ENCODE measurements at regions not wholly inside any gene's neighbourhood (a gene's known extent, or its start where the extent isn't known, plus 50 kb on each side); places are given as distances from the start of the nearest gene placed in this dataset.
A peak's percentile ranks its signal among the peaks of the same experiment; 100 is the strongest.
"Not testable (repeated sequence)": the region's sequence is repeated elsewhere in the genome, so short reads cannot be mapped to it uniquely, and the experiment has no call there.

GRCh38 chr16:26909623-26910022 is 157.1 kb upstream of the C16orf82 start:
- DNase-seq: no peak

DNA sequence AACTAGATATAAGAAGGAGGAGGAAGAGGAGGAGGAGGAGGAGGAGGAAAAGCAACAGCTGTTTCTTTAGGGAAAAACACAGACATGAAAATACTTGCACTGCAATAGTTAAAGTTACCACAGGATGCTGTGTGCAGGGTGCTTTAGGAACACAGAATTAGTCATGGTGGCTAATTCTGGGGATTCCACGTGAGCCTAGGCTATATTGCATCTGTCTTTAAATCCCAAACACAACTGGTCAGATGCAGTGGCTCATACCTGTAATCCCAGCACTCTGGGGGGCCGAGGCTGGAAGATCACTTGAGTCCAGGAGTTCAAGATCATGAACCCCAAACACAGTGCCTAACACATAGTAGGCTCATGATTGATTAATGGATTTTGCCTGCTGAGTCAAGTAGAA is 155.3 kb upstream of the C16orf82 start:
- DNase-seq: no peak

- no peak for DNase-seq
Observed at GRCh38 chr16:26913851-26914250, 152.9 kb upstream of the C16orf82 start.

DNA sequence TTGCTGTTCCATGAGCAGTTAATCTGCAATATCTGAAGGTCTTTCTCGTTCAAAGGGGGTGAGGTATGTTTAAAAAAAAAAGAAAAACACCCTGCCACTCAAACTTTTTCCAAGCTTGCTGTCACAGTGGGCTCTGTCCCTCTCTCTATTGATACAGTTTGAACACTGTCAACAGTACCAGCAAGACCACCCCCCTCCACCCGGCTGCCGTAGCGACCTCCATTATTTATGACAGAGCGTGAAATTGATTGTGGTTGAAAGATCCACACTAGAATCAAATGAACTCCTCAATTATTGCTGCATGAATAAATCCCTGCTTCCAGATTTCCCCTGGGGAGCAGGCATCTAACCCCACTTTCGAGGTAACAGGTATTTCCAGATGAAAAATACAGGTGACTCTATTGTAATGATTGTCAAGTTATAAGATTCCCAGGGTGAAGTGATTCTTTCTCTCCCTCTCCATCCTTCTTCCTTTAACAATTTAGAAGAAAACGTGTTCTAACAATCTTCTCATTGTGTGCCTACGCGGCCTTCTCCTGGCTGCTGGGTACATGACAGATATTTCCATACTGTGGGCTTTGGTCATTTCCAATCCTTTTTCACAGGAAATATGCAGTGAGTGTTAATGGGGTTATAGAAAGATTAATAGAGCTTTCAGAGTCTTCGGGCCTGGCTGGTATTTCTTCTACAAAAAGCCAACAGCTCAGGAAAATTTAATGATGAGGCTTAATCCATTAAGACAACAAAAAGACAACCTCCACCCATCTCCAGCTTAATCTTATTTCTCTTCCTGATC is 135.7 kb upstream of the C16orf82 start:
- no peak for DNase-seq

GRCh38 chr16:26950636-26951035 is 116.1 kb upstream of the C16orf82 start:
- DNase-seq: no peak

DNA sequence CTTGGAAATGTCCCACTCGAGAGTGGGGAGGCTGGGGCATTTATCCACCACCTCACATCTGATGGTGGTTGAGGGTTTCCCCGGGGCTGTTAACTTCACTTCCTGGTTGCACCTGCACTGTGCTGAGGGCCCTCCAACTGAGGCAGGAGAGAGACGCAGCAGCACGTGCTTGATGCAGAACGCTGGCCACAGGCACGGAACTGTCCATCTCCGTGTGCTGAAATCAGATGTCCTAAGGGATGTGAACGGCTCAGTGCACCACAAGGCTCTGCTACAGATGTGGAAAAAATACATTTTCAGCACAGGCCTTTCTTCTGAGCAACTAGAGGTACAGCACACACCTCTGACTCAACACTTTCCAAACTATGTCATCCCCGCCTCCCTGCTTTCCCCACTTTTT is 114.8 kb upstream of the C16orf82 start:
- no peak for DNase-seq

DNA sequence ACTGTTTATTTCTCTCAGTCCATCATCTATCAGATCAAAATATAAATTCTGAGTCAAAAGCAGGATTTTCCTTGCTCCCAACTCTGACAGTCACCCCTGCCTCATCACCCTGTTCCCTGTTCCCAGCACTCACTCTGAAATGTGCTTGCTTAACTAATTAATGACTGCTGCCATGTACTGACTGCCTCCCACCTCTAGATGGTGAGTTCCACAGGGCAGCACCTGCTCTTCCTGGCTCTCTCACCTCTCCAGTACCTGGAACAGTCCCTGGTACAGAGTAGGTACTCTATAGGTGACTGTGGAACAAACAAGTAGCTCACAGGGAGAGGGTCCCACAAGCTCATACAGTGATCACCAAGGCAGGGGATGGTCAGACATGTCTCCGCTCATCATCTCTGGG is 114.3 kb upstream of the C16orf82 start:
- DNase-seq: no peak

GRCh38 chr16:26957283-26957859 is 109.4 kb upstream of the C16orf82 start:
- no peak for DNase-seq

- DNase-seq: no peak
Observed at GRCh38 chr16:26959416-26960009, 107.2 kb upstream of the C16orf82 start.

- DNase-seq: no peak
Observed at GRCh38 chr16:26961459-26961858, 105.3 kb upstream of the C16orf82 start.

- no peak for DNase-seq
Observed at GRCh38 chr16:26963109-26963508, 103.6 kb upstream of the C16orf82 start.

GRCh38 chr16:26969589-26970231 is 97.0 kb upstream of the C16orf82 start:
- DNase-seq: no peak

GRCh38 chr16:26970292-26970691 is 96.4 kb upstream of the C16orf82 start:
- no peak for DNase-seq

GRCh38 chr16:26976873-26977272 is 89.9 kb upstream of the C16orf82 start:
- DNase-seq: no peak

GRCh38 chr16:26981266-26981938 is 85.3 kb upstream of the C16orf82 start:
- no peak for DNase-seq

DNA sequence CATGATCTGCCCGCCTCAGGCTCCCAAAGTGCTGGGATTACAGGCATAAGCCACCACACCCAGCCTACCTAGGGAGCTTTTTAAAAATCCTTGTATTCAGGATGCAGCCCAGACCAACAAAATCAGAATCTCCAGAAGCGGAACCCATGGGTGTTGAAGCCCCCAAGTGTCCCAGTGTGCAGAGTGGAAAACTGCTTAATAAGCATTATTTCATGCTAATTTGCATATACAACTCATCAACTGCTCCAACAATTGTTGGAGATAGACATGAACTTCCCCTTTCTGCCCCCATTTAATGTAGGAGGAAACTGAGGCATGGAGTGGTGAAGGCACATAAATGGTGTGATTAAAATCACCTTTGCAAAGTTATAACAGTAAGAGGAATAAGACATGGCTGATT is 84.3 kb upstream of the C16orf82 start:
- no peak for DNase-seq

DNA sequence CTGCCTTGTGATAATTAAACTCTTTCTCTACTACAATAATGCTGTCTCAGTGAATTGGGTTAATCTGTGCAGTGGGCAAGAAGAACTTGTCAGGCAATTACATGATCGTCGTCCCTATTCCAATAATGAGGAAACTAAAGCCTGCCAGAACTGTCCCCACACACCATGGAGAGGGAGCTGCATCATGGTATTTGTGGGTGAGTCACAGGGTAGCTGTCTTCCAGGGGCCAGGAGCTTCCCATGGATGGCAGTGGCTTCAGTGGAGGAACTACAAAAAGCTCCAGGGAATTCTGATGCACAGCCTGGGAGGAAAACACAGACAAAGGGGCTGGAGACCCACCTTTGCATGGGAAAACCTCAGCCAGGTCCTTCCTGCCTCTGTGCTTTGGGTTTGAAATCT is 83.3 kb upstream of the C16orf82 start:
- DNase-seq: no peak

- no peak for DNase-seq
Observed at GRCh38 chr16:26985100-26986065, 81.3 kb upstream of the C16orf82 start.

- DNase-seq: peak; percentile 83
Observed at GRCh38 chr16:26987597-26988010, 79.1 kb upstream of the C16orf82 start.

DNA sequence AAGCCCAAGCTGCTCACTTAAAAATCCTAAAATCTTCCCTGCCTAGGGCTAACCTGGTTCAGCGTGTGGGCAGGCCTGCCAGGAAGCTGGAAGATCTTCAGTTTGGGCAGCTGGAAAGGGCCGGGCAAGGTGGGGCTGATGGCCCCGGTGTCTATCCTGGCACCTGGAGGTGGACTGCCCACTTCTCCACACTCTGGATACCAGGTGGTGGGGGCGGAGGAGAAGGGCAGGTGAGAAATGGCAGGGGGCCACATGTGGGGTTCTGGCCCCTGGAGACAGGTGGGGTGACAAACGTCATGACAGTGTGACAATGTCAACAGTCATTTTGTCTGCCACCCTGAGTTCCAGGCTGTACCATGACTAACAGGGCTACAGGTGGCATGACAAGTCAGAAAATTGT is 78.5 kb upstream of the C16orf82 start:
- no peak for DNase-seq

- DNase-seq: not testable (repeated sequence)
Observed at GRCh38 chr16:26990384-26991120, 76.2 kb upstream of the C16orf82 start.

Measured in kidney glomerular epithelial cell (primary cell).